ENCODE measurements at regions not wholly inside any gene's neighbourhood (a gene's known extent, or its start where the extent isn't known, plus 50 kb on each side); places are given as distances from the start of the nearest gene placed in this dataset.

- no peak for TF ChIP-seq POLR2A (IDR thresholded peaks at IDR 0.05; ENCODE audit: low read length)
- TF ChIP-seq GATA1 (IDR thresholded peaks at IDR 0.05; ENCODE audit: low read depth, low read length), result no peak
Observed at GRCh38 chr21:43354026-43354420, 72.9 kb downstream of the SIK1 start.
